Mesenteric fat pad (tissue), 1 donor: ENCODE measurements at regions not wholly inside any gene's neighbourhood (a gene's known extent, or its start where the extent isn't known, plus 50 kb on each side); places are given as distances from the start of the nearest gene placed in this dataset.

Source experiments
- DNase-seq: peaks from one replicate; pipeline ENCODE4 v3.0.0-alpha.2; 2020; ENCODE audit warnings: low spot score
- donor health status: DM: yes; HTN: yes; CAD: no.

DNA sequence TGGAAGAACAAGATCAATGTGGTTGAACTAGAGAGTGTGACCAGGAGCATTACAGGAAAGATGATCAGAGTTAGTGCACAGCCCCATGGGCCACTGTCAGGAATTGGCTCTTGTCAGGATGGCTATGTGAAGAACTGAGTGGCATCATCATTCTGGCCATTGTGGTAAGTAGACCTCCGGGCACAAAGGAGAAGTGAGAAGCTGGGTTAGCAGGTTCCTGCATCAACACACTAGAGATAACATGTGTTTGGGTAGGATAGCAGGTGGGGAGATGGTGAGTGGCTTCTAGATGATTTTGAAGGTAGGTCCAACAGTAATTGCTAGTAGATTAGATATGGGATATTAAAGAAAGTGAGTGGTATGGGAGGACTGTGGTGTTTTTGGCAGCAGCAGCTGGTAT is 408.2 kb downstream of the TSN start:
- DNase-seq, result no peak

DNA sequence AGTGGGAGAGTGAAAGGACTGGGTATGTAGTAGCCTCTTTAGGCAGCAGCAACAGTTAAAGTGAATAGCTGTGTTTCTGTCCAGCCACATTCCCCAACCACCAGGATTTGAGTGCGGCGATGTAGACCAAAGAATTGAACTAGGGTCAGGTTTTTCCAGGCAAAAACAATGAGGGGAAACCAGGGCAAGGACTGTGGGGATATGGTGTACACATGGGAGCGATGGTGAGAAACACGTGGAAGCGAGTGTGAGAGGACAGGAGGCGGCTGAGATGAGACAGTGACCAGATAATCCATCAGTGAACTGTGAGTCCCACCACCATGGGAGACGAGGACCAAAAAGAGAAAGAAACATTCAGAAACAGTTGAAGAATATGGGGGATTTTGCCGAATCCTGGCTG is 409.5 kb downstream of the TSN start:
- DNase-seq, result no peak

GRCh38 chr2:122166820-122167219 is 411.4 kb downstream of the TSN start:
- DNase-seq, result no peak

- DNase-seq, result no peak
Observed at GRCh38 chr2:122167515-122167914, 412.1 kb downstream of the TSN start.

DNA sequence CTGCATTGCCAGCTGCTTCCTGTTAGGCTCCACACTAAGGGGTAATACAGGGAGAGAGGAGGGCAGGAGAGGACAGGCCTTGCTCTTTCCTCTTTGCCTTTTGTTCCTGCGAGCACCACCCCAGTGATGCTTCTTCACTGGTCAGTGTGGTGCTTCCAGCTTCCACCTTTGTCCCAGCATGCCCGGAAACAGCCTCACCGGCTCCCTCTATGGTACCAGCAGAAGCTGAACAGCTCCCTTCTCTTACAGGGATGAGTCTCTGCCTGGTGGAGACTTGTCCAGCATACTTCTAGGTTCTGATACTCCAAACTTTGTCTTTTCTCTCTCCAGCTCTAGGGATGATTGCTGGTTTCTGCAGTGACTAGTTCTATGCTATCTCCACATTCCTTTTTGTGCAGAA is 413.3 kb downstream of the TSN start:
- no peak for DNase-seq

DNA sequence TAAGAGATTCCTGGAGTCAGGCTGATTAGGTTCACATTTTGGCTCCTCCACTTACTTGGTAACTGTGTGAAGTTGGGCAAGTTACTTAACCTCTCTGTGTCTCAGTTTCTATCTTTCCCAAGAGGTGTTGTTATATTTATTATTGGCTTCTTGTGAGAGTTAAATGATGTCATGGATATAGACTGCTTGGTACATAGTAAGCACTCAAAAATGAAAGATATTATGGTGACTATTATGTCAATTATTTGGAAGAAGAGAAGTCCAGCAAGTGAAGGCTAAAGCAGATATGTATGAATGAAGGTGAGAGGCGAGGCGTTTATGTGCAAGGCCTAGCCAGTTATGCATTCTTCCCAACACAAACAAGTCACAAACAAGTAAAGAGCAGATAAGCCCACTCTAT is 417.4 kb downstream of the TSN start:
- no peak for DNase-seq

- DNase-seq, result no peak
Observed at GRCh38 chr2:122174061-122174460, 418.6 kb downstream of the TSN start.

- DNase-seq, result no peak
Observed at GRCh38 chr2:122179492-122180165, 424.2 kb downstream of the TSN start.

DNA sequence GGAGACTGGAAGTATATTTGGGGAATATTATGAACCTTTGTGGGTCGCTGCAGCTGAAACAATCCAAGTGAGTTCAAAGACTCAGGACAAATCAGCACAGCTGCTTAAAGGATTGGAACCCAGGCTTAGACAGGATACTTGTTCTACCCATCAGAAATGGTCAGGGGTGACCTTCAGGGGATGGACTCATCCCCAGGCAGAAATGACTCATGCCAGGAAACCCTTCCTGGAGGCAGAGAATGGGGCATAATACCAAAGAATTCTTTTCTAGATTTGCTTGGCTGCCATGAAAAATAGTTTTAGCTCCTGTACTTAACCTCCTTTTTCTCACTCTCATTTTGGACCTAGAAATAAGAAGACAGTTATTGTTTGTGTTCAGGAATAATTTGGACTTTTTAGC is 425.5 kb downstream of the TSN start:
- DNase-seq, result no peak

- no peak for DNase-seq
Observed at GRCh38 chr2:122182616-122183355, 427.3 kb downstream of the TSN start.

DNA sequence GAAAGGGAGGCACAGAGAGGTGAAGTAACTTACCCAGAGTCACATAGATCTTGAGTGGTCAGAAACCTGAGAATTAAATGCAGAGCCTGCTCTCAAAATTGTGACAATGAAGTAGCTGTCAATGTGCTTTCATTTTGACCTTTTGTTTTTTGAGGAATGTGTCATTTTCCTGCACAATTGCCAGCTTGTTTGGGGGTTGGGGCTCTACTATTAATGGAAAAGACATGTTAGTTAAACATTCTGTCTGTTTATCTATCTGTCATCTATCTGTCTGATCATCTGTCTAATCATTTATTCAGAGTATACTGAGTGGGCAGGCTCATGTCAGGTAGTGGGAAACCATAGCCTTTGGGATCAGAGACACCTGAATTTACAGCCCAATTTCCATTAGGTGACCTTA is 428.4 kb downstream of the TSN start:
- no peak for DNase-seq

DNA sequence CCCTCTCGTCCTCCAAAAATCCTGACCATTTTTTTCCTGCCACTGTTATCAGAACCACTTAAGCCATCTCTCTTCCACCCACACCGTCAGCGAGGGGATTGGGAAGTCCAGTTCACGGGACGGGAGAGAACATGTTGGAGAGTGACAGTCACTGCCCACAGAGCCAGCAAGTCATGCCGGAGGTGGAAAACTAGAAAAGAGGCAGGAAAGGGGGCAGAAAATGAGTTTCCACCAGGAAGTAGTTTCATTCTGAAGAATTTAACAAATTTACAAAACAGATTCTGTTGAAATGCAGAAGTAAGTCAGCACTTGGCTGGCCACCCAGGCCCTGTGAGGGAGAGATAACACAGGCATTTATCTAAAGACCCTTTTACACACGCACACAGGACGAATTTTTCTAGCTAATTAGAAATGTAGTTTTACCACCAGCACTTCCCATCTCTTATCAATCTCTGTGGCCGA is 431.3 kb downstream of the TSN start:
- DNase-seq, result no peak

DNA sequence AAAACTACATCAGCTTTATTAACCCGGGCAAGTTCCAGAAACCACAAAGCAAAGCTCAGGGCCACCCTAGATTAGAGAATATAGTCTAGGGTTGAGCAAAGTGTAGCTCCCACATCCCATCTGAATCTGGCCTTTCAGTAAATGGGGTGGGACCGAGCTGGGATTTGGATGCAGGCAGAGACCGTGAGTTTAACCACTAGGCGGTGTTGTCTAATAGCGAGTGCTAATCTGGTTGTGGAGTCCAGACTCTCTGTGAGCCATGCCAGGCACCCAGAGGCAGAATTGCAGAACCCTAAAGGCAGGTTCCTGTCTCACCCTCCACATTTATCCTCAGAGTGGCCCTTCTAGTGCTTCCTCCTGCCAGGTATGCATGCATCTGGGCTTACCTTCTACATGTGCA is 435.9 kb downstream of the TSN start:
- DNase-seq, result no peak

GRCh38 chr2:122193622-122194021 is 438.2 kb downstream of the TSN start:
- no peak for DNase-seq

DNA sequence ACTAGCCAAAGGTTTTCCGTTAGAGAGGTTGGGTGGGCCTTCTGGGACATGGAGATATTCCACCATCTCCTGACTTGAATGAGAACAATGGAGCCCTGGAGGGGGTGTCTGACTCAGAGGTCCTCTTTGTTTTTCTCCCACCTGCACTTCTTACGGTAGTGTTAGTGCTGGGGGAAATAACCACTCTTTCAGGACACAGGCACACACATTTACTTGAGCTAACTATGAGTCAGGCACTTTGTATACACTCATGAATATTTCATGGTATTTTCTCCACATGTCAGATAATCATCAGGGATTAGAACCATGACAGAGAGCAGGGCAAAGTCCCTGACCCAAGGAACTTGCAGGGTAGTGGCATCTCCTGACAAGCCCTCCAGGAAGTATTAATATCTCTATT is 439.1 kb downstream of the TSN start:
- DNase-seq, result no peak

- DNase-seq, result no peak
Observed at GRCh38 chr2:122203523-122203922, 448.1 kb downstream of the TSN start.

GRCh38 chr2:122205641-122206040 is 450.2 kb downstream of the TSN start:
- DNase-seq, result no peak

DNA sequence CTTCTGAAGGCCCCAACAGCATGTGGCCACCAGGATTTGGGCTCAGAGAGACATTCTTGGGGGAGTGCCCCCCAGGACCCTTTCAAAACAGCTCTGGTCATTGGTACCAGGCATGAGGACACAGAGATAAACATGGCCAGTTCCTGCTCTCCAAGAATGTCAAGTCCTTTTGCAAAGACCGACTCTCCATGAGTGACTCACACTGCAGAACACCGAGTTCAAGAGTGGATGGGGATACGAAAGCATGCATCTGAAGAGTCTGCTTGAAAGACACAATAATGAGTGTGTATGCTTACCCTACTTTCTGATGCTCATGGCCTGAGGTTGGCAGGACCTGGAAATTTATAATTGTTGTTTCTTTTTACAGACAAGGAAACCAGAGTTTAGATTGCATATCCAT is 450.6 kb downstream of the TSN start:
- DNase-seq, result no peak

DNA sequence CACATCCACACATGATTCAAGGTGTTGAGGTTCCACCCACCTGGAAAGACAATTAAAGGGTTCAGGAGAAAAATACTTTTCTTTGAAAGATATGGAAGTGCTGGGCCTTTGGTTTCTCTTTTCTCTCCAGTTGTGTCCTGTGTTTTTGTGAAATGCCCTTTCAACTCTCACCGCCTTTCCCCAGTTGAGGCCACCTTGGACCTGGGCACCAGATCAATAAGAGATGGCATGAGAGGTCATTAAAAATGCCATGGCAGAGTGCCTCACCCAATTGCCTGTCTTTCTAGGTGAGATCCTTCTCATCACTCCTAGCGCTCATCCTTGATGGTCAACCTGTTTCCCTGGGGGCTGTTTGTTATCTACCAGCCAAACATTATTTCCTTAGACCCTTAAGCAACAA is 453.9 kb downstream of the TSN start:
- DNase-seq, result no peak

GRCh38 chr2:122210065-122210464 is 454.6 kb downstream of the TSN start:
- DNase-seq, result no peak

DNA sequence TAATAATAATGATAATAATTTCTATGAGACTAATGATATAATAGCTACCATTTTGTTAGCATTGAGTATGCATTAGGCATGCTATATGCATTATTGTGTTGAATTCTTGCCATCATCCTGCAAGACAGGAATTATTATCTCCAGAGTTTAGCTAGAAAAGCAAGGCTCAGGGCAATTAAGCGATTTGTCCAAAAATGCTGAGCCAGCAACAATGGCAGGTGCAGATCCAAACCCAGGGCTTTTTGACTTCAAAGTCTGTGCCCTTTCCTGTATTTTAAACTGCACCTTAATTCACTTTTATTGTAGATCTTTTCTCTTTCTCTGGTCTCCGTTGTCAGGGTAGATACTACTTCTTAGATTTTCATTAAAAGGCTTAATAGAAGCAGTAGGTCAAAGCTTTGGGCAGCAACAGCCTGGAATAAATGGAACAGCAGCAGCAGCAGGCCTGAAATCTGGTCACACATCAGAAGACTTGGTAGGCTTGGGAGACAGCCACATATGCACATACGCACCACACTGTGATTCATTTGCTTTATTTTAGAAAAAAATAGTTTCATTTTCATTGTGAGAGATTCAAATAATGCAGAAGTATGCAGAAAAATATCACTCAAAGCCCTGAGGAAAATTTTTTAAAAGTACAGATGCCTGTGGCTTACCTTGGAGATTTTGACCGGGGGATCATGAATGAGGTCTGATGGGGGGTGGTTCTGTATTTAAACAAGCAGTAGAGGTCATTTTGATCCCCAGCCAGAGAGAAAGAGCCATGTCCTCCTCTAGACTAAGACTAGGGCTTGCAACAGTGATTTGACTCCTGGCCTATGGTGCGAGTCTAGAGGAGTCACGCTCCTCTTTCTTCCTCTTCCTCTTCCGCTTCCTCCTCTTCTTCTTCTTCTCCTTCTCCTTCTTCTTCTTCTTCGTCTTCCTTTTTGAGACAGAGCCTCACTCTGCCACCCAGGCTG is 455.7 kb downstream of the TSN start:
- no peak for DNase-seq

- DNase-seq, result no peak
Observed at GRCh38 chr2:122213312-122213711, 457.9 kb downstream of the TSN start.
